GM18907 (cell line): ENCODE measurements at regions not wholly inside any gene's neighbourhood (a gene's known extent, or its start where the extent isn't known, plus 50 kb on each side); places are given as distances from the start of the nearest gene placed in this dataset.
A peak's percentile ranks its signal among the peaks of the same experiment; 100 is the strongest.
"Not testable (repeated sequence)": the region's sequence is repeated elsewhere in the genome, so short reads cannot be mapped to it uniquely, and the experiment has no call there.

Experiments
- ATAC-seq: cut with Tn5 transposase; IDR thresholded peaks from one replicate; pipeline ENCODE4 v1.9.1; 2021; ENCODE audit warnings: mild to moderate bottlenecking, moderate library complexity; ENCODE audit not compliant: unreplicated experiment

- ATAC-seq = no peak
Observed at GRCh38 chr9:17083258-17083657, 51.6 kb upstream of the CNTLN start.

GRCh38 chr9:17082343-17083064 lies 52.3 kb upstream of the CNTLN start:
- no peak for ATAC-seq

- no peak for ATAC-seq
Observed at GRCh38 chr9:17081814-17082213, 53.0 kb upstream of the CNTLN start.

GRCh38 chr9:17081351-17081750 lies 53.5 kb upstream of the CNTLN start:
- ATAC-seq = no peak

- peak; percentile 81 for ATAC-seq
Observed at GRCh38 chr9:17075758-17076485, 58.9 kb upstream of the CNTLN start.

GRCh38 chr9:17075146-17075757 lies 59.6 kb upstream of the CNTLN start:
- ATAC-seq = no peak

GRCh38 chr9:17072563-17072962 lies 62.3 kb upstream of the CNTLN start:
- ATAC-seq = not testable (repeated sequence)

- no peak for ATAC-seq
Observed at GRCh38 chr9:17068671-17069070, 66.2 kb upstream of the CNTLN start.

GRCh38 chr9:17065062-17065461 lies 69.8 kb upstream of the CNTLN start:
- no peak for ATAC-seq

GRCh38 chr9:17064558-17064957 lies 70.3 kb upstream of the CNTLN start:
- ATAC-seq = no peak

- peak; percentile 88 for ATAC-seq
Observed at GRCh38 chr9:17063535-17064135, 71.2 kb upstream of the CNTLN start.

- ATAC-seq = no peak
Observed at GRCh38 chr9:17062497-17062896, 72.3 kb upstream of the CNTLN start.

GRCh38 chr9:17060450-17060849 lies 74.4 kb upstream of the CNTLN start:
- no peak for ATAC-seq

GRCh38 chr9:17059465-17059864 lies 75.4 kb upstream of the CNTLN start:
- ATAC-seq = no peak

GRCh38 chr9:17057729-17058128 lies 77.1 kb upstream of the CNTLN start:
- ATAC-seq = no peak

GRCh38 chr9:17052626-17053025 lies 82.2 kb upstream of the CNTLN start:
- ATAC-seq = no peak

- ATAC-seq = no peak
Observed at GRCh38 chr9:17045381-17045940, 89.4 kb upstream of the CNTLN start.

- no peak for ATAC-seq
Observed at GRCh38 chr9:17031546-17031945, 103.3 kb upstream of the CNTLN start.

GRCh38 chr9:17025281-17025680 lies 109.6 kb upstream of the CNTLN start:
- ATAC-seq = no peak

- ATAC-seq = no peak
Observed at GRCh38 chr9:17024129-17024528, 110.7 kb upstream of the CNTLN start.

- ATAC-seq = no peak
Observed at GRCh38 chr9:17021387-17021970, 113.4 kb upstream of the CNTLN start.
